Fibroblast of the conjunctiva (primary cell): ENCODE measurements at regions not wholly inside any gene's neighbourhood (a gene's known extent, or its start where the extent isn't known, plus 50 kb on each side); places are given as distances from the start of the nearest gene placed in this dataset.

ENCODE experiments used
- DNase-seq: peaks from one replicate; pipeline ENCODE4 v3.0.0-alpha.2; 2010; ENCODE audit warnings: low read depth

GRCh38 chr2:3138621-3139020, 239.0 kb downstream of the EIPR1 start:
- no peak for DNase-seq

- no peak for DNase-seq
Measured at GRCh38 chr2:3137651-3138300, 239.8 kb downstream of the EIPR1 start.

- no peak for DNase-seq
Measured at GRCh38 chr2:3135676-3136075, 241.9 kb downstream of the EIPR1 start.

GRCh38 chr2:3134026-3134571, 243.5 kb downstream of the EIPR1 start:
- DNase-seq, result no peak

- no peak for DNase-seq
Measured at GRCh38 chr2:3132966-3133365, 244.7 kb downstream of the EIPR1 start.

GRCh38 chr2:3132466-3132865, 245.2 kb downstream of the EIPR1 start:
- DNase-seq, result no peak

GRCh38 chr2:3131636-3132326, 245.8 kb downstream of the EIPR1 start:
- no peak for DNase-seq

- no peak for DNase-seq
Measured at GRCh38 chr2:3130889-3131635, 246.6 kb downstream of the EIPR1 start.

GRCh38 chr2:3130444-3130843, 247.2 kb downstream of the EIPR1 start:
- DNase-seq, result no peak

GRCh38 chr2:3129867-3130266, 247.8 kb downstream of the EIPR1 start:
- no peak for DNase-seq

- no peak for DNase-seq
Measured at GRCh38 chr2:3128786-3129185, 248.8 kb downstream of the EIPR1 start.

- no peak for DNase-seq
Measured at GRCh38 chr2:3127710-3128109, 249.9 kb downstream of the EIPR1 start.

GRCh38 chr2:3126911-3127621, 250.6 kb downstream of the EIPR1 start:
- no peak for DNase-seq

- no peak for DNase-seq
Measured at GRCh38 chr2:3126171-3126910, 251.3 kb downstream of the EIPR1 start.

GRCh38 chr2:3125761-3126130, 251.9 kb downstream of the EIPR1 start:
- no peak for DNase-seq

- no peak for DNase-seq
Measured at GRCh38 chr2:3125001-3125760, 252.4 kb downstream of the EIPR1 start.

- no peak for DNase-seq
Measured at GRCh38 chr2:3122525-3122924, 255.1 kb downstream of the EIPR1 start.

- no peak for DNase-seq
Measured at GRCh38 chr2:3121601-3122000, 256.0 kb downstream of the EIPR1 start.

GRCh38 chr2:3117650-3118216, 259.9 kb downstream of the EIPR1 start:
- DNase-seq, result no peak

- DNase-seq, result no peak
Measured at GRCh38 chr2:3116371-3116770, 261.2 kb downstream of the EIPR1 start.
